ENCODE measurements at regions not wholly inside any gene's neighbourhood (a gene's known extent, or its start where the extent isn't known, plus 50 kb on each side); places are given as distances from the start of the nearest gene placed in this dataset.

DNA sequence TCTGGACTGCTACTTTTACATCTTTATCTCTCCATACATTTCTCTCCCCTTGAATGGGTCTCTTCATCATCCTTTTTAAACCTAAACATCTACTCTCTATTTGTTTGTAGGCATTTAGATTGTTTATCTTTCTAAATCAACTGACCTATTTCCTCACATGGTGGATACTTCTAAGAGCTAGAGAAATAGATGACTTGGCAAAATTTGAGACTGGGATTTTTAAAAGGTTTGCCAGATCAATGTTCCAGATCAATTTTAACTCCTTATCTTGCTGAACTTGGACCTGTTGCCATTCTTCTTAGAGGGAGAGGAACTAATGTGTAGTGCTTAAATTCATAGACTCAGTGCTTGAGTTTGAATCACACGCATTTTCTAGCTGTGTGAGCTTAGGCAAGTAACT, 144.2 kb upstream of the STEAP4 start:
- intact Hi-C loops (cut with micrococcal nuclease; ENCODE audit: unreplicated experiment): no loop called here
- Histone ChIP-seq H3K27me3 (replicated peaks; ENCODE audit: insufficient read depth, low read depth, low read length, poor library complexity) (no peaks in the 10 kb centered on the region), H3K27ac (ENCODE audit: low read depth, low read length, poor library complexity, severe bottlenecking) (no peak overlapping the region), H3K9me3 (ENCODE audit: low read depth, low read length, poor library complexity, severe bottlenecking) (no peaks in the 10 kb centered on the region), H3K36me3 (ENCODE audit: insufficient read depth, low read length, poor library complexity, severe bottlenecking) (no peaks in the 10 kb centered on the region), H3K4me3 (ENCODE audit: low read depth, low read length, poor library complexity, severe bottlenecking) (no peak overlapping the region), H3K4me1 (ENCODE audit: insufficient read depth, low read length, poor library complexity, severe bottlenecking) (no peaks in the 10 kb centered on the region)
- BruUV-seq (replicated peaks): no TSS peak
- POLR2A ChIA-PET (ENCODE audit: low non-redundant PET): no interaction called here
- CTCF ChIA-PET: no interaction called here
- TF ChIP-seq, protein P1, sequence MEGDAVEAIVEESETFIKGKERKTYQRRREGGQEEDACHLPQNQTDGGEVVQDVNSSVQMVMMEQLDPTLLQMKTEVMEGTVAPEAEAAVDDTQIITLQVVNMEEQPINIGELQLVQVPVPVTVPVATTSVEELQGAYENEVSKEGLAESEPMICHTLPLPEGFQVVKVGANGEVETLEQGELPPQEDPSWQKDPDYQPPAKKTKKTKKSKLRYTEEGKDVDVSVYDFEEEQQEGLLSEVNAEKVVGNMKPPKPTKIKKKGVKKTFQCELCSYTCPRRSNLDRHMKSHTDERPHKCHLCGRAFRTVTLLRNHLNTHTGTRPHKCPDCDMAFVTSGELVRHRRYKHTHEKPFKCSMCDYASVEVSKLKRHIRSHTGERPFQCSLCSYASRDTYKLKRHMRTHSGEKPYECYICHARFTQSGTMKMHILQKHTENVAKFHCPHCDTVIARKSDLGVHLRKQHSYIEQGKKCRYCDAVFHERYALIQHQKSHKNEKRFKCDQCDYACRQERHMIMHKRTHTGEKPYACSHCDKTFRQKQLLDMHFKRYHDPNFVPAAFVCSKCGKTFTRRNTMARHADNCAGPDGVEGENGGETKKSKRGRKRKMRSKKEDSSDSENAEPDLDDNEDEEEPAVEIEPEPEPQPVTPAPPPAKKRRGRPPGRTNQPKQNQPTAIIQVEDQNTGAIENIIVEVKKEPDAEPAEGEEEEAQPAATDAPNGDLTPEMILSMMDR (conservative IDR thresholded peaks at IDR 0.05; ENCODE audit: low read depth, low read length): no peak
- no peak for TF ChIP-seq EZH2 (IDR thresholded peaks at IDR 0.05; ENCODE audit: borderline replicate concordance, low read depth, low read length, poor library complexity, severe bottlenecking)
- no peak for DNase-seq (ENCODE audit: low spot score)

GRCh38 chr7:88449410-88449809, 142.7 kb upstream of the STEAP4 start:
- H3K27ac ChIP-seq (ENCODE audit: low read depth, low read length, poor library complexity, severe bottlenecking): no peak overlapping the region
- TF ChIP-seq EZH2 (IDR thresholded peaks at IDR 0.05; ENCODE audit: borderline replicate concordance, low read depth, low read length, poor library complexity, severe bottlenecking): no peak
- TF ChIP-seq, protein P1 (conservative IDR thresholded peaks at IDR 0.05; ENCODE audit: low read depth, low read length): no peak
- H3K4me3 ChIP-seq (ENCODE audit: low read depth, low read length, poor library complexity, severe bottlenecking): no peak overlapping the region
- H3K36me3 ChIP-seq (ENCODE audit: insufficient read depth, low read length, poor library complexity, severe bottlenecking): no peaks in the 10 kb centered on the region
- intact Hi-C loops (cut with micrococcal nuclease; ENCODE audit: unreplicated experiment): no loop called here
- H3K27me3 ChIP-seq (replicated peaks; ENCODE audit: insufficient read depth, low read depth, low read length, poor library complexity): no peaks in the 10 kb centered on the region
- H3K4me1 ChIP-seq (ENCODE audit: insufficient read depth, low read length, poor library complexity, severe bottlenecking): no peaks in the 10 kb centered on the region
- no peaks in the 10 kb centered on the region for H3K9me3 ChIP-seq (ENCODE audit: low read depth, low read length, poor library complexity, severe bottlenecking)
- no TSS peak for BruUV-seq (replicated peaks)
- ChIA-PET POLR2A (ENCODE audit: low non-redundant PET) (no interaction called here), CTCF (no interaction called here)
- DNase-seq (ENCODE audit: low spot score): no peak

- Histone ChIP-seq H3K4me1 (ENCODE audit: insufficient read depth, low read length, poor library complexity, severe bottlenecking) (no peaks in the 10 kb centered on the region), H3K36me3 (ENCODE audit: insufficient read depth, low read length, poor library complexity, severe bottlenecking) (no peaks in the 10 kb centered on the region), H3K27me3 (replicated peaks; ENCODE audit: insufficient read depth, low read depth, low read length, poor library complexity) (no peaks in the 10 kb centered on the region), H3K27ac (ENCODE audit: low read depth, low read length, poor library complexity, severe bottlenecking) (no peak overlapping the region), H3K4me3 (ENCODE audit: low read depth, low read length, poor library complexity, severe bottlenecking) (no peak overlapping the region), H3K9me3 (ENCODE audit: low read depth, low read length, poor library complexity, severe bottlenecking) (no peaks in the 10 kb centered on the region)
- intact Hi-C loops (cut with micrococcal nuclease; ENCODE audit: unreplicated experiment): no loop called here
- no TSS peak for BruUV-seq (replicated peaks)
- POLR2A ChIA-PET (ENCODE audit: low non-redundant PET): no interaction called here
- no peak for TF ChIP-seq EZH2 (IDR thresholded peaks at IDR 0.05; ENCODE audit: borderline replicate concordance, low read depth, low read length, poor library complexity, severe bottlenecking)
- TF ChIP-seq, protein P1 (conservative IDR thresholded peaks at IDR 0.05; ENCODE audit: low read depth, low read length): no peak
- CTCF ChIA-PET: no interaction called here
- DNase-seq (ENCODE audit: low spot score): no peak
These were observed 135.7 kb upstream of the STEAP4 start for GRCh38 chr7:88442413-88442812.

Measured in A673 (cell line).